GM18870 (cell line): ENCODE measurements at regions not wholly inside any gene's neighbourhood (a gene's known extent, or its start where the extent isn't known, plus 50 kb on each side); places are given as distances from the start of the nearest gene placed in this dataset.

Experiments
- ATAC-seq: cut with Tn5 transposase; IDR thresholded peaks from one replicate; pipeline ENCODE4 v1.9.1; 2021; ENCODE audit warnings: moderate library complexity; ENCODE audit not compliant: unreplicated experiment

GRCh38 chr5:96584712-96585111, 77.5 kb upstream of the CAST start:
- ATAC-seq: no peak

GRCh38 chr5:96588539-96588938, 73.6 kb upstream of the CAST start:
- no peak for ATAC-seq

- no peak for ATAC-seq
These were observed 71.4 kb upstream of the CAST start for GRCh38 chr5:96590796-96591195.

DNA sequence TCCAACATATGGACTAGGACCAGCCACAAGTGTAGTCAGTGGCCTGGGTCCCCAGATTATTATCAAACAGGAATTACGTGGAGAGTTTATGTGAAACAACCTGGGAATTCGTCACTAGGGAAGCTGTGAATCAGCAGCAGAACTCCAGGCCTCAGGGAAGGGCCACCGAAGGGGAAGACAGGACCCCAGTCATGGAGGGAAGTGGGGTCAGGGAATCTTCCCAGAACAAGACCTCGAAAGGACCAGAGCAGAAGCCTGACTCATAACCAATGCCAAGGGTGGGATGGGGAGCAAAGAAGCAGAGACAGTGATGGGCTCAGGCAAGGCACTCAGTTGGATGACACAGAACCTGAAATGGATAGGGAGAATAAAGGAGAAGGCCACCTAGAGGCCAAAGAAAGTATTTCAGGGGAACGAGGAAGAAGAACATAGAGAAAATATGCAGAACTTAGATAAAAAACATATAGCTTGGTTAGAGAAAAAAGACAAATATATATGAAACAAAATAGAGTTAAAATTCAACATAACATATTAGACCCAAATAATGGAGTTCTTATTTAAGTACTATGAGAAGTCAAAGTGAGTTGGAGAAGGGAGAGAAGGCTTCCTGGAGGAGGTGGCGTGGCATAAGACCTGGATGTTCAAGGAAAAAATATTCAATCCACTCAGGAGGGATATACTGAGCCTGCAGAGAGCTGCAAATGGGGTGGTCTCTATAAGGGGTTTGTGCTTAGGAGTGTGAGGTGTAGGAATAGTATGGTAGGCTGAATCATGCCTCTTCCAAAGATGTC, 66.7 kb upstream of the CAST start:
- ATAC-seq: no peak

DNA sequence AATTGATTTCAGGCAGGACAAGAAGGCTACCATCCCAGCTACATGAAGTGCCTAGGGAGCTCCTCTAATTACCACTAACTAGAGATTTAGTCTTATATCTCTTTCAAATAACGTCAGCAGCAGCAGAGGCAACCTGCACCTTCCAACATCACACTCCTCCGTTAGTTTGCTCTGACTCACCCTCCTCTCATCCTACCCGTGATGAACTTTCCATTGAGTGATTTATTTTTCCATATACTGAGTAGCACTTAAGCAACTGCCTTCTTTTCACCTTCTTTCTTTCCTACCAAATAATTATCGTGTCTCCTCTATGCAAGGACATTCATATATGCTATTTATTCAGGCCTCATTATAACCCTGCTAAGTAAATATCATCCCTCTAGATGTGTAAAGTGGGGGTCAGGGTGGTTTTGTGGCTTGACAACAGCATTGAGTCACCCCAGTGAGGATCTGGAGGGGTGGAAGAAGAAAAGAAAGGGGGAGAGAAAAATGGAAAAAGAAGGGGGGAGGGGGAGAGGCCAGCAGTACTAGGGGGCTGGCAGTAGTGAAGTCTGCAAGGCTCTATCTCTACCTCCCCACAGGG, 64.6 kb upstream of the CAST start:
- ATAC-seq: no peak

DNA sequence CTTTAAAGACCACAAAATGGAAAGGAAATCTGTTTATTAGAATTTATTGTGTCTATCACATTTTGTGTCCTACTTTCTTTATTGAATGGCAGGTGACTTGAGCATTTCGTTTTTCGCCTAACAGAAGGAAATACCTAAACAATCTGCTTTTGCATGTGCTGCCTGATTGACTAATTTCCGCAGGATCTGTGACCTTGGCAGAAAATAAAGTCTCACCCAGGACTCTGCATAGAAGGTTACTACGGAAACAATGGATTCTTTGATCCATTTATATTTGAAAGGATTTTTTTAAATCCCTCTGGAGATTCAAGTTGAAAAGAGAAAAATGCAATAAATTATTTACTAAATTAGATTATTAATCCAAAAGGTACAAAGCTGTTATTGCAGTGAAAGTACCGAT, 61.0 kb upstream of the CAST start:
- ATAC-seq: no peak

- ATAC-seq: peak; percentile 81
These were observed 60.4 kb upstream of the CAST start for GRCh38 chr5:96601715-96602244.

DNA sequence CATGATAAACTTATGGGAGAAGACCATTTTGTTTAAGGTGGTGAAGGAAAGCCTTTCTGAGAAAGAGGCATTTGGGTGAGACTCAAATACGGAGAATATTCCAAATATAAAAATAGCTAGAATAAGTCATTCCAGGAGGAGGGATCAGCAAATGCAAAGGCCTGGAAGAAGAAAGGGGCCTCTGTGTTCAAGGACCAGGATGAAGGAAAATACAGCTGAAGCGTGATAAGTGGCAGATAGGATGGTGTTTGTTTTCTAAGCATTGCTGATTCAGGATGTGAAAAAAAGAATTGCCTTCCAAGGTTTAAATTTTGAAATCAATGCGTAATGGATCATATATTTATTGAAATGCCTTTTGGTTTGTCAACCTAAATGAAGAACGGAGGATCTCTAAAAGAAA, 59.4 kb upstream of the CAST start:
- ATAC-seq: no peak

GRCh38 chr5:96605144-96605837, 56.9 kb upstream of the CAST start:
- no peak for ATAC-seq

- no peak for ATAC-seq
These were observed 52.8 kb upstream of the CAST start for GRCh38 chr5:96609369-96609768.

- no peak for ATAC-seq
These were observed 51.4 kb upstream of the CAST start for GRCh38 chr5:96610747-96611146.

- ATAC-seq: no peak
These were observed 50.2 kb upstream of the CAST start for GRCh38 chr5:96611946-96612345.
